GM11168 (cell line): ENCODE measurements at regions not wholly inside any gene's neighbourhood (a gene's known extent, or its start where the extent isn't known, plus 50 kb on each side); places are given as distances from the start of the nearest gene placed in this dataset.

ENCODE experiments used
- in situ Hi-C: fragments of 300-500 bp; cut with MboI; formaldehyde crosslinking; loops from one replicate; pipeline ENCODE4 v1.12.0; 2022; ENCODE audit warnings: low sequenced_read_pairs; ENCODE audit not compliant: unreplicated experiment

DNA sequence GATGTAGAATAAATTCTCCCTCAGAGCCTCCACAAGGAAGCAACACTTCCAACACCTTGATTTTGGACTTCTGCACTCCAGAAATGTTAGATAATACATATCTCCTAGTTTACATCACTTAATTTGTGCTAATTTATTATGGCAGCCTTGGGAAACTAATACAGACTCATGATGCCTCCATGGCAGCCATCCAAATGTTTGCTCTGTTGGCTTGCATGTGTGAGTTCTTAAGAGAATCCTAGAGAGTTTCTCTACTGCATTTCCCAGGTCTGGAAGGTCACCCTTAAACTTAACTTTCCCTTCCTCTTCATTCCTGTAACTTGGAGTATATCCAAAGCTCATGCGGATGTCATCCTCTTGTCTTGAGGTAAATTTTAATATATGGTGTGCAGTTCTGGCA is 956.1 kb downstream of the ADGRL3 start:
- in situ Hi-C loops = no loop called here

DNA sequence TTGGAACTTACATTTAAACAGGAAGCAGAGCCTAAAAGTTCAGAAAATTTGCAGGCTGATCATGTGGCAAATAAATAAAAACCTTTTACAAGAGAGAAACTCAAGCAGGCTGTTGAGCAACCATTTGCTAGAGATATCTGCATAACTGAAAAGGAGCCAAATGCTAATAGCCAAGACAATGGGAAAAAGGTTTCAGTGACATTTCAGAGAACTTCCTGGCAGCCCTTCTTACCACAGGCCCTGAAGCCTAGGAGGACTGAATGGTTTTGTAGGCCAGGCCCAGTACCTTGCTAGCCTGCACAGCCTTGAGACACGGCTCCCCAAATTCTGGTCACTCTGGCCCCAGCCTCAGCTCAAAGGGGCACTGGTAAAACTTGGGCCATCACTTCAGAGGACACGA is 945.1 kb downstream of the ADGRL3 start:
- in situ Hi-C loops = no loop called here

DNA sequence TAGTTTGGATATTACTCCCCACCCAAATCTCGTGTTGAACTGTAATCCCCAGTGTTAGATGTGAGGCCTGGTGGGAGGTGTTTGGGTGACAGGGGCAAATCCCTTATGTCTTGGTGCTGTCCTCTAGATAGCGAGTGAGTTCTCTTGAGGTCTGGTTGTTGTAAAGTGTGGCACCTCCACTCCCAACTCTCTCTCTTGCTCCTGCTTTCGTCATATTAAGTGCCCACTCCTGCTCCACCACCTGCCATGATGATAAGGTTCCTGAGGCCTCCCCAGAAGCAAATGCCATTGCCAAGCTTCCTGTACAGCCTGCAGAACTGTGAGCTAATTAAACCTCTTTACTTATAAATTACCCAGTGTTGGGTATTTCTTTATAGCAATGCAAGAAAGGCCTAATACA is 944.3 kb downstream of the ADGRL3 start:
- in situ Hi-C loops = no loop called here

DNA sequence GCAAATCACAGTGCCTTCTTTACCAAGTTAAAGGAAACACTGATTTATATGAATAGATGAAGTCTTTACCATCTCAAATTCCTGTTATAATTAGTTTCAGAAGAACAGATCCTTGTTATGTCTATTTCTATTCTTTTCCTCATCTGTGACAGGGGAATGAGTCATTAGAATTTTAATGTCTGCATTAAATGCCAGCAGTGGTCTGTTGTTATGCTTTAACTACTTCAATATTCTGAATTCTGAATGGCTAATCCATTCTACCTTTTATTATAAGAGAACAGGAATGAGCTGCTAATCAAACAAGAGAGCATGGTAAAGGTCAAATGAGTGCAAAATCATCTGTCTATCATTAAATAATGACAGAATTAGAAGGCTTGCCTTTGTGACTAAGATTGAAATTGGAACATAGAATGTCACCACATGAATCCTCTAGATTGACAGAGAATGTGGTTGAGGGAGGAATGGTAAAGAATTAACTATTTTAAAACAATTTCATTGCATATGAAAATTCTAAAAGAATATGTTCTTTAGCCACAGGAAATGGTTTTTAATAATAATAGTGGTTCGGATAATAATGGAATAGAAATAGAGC is 935.5 kb downstream of the ADGRL3 start:
- in situ Hi-C loops = no loop called here

DNA sequence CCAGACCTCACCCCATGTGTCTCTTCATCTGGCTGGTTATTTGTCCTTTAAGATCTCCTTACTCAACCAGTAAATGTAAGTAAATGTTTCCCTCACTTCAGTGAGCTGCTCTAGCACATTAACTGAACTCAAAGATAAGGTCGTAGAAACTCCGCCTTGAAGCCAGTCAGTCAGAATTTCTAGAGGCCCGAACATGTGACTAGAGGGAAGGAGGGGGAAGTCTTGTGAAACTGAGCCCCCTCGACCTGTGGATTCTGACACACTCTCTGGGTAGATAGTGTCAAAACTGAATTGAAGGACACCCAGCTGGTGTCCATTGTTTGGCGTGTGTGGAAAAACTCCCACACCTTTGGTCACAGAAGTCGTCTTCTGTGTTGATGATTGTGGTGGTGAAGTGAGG is 933.9 kb downstream of the ADGRL3 start:
- in situ Hi-C loops = no loop called here

DNA sequence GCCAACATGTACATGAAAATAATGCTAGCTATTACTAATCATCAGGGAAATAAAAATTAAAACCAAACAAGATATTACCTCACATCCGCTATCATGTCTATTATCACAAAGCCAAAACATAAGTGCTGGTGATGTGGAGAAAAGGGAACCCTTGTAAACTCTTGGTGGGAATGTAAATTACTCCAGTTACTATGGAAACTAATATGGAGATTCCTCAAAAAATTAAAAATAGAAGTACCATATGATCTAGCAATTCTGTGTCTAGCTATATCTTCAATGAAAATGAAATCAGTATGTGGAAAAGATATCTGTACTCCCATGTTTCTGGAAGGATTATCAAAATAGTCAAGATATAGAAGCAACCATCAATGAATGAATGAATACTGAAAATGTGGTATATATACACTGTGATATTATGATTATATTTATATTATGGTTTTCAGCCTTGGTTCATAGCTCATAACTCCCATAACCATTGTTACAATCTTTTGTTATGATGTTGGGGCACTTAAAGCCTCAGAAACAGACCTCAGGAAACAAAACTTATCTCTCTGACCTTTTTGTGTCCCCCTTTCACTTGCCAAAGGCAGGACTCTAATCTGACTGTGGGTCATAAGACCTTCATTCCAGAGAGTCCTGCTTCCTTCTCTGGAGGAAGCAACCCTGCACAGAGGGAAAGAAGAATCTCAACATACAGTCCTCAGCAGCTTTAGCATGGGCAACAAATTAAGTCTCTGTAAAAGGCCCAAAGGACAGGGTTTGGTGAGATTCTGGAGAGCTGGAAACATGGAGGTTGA is 933.2 kb downstream of the ADGRL3 start:
- in situ Hi-C loops = no loop called here

DNA sequence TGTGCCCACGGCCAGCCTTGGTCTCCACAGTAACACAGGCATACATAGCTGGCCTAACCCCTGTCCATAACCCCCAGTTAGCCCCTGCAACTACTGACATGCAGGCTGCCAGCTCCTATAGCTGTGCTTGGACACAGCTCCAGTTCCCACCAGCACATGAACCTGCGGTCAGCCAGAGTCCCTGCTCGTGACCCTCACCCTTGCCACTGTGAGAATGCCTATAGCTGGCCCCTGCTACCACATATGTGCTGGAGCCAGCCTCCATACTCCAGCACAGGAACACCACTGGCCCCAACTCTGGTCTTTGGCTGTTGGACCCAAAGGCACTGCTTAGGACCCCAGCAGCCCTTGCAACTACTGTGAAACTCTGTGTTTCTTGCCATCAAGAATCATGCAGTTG is 930.9 kb downstream of the ADGRL3 start:
- in situ Hi-C loops = no loop called here

DNA sequence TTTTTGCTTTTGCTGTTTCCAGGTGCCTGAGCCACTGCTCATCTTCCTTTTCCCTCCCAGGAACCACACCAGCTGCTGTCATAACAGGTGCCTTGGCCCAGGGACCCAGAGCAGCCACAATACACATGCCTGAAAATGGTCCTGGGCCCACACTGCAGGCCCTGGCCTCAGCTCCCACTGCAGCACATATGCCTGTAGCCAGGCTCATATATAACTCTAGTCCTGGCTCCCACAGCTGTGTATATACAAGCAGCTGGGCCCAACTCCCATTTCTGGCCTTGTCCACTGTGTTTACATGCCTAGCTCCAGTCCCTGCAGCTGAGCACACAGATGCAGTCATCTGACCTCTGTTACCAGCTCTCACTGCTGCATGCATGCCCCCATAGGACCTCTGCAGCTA is 930.5 kb downstream of the ADGRL3 start:
- in situ Hi-C loops = no loop called here

DNA sequence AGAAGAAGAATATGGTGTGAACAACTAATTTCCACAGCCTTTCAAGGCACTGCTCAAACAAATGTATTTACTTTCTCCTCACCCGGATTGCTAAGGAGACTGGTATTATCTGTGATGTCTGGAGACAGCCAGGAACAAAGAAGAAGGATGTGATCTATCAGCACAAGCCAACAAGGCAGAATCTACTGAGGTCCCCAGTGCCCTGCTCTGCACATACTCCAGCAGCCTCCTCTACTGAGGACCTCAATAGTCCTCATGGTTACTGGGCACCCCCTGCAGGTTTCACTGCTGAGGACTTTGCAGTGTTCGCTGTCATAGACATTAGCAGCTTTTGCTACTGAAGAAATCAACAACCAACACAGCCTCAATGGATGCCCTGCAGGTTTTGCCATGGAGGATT is 930.1 kb downstream of the ADGRL3 start:
- in situ Hi-C loops = no loop called here
